Spleen (tissue), 11 donors: ENCODE measurements at regions not wholly inside any gene's neighbourhood (a gene's known extent, or its start where the extent isn't known, plus 50 kb on each side); places are given as distances from the start of the nearest gene placed in this dataset.

Experiments used
- DNase-seq: peaks from one replicate; pipeline ENCODE4 v3.0.0-alpha.2; 2020
- H3K27ac ChIP-seq, 8 donors: fragments of 200-600 bp; sonication (generic) in 7 of 8; 1 replicate in 4 of 8; 2 replicates in 4 of 8; pipeline versions ENCODE4 v1.5.0 to v1.8.0; 2016 to 2021; ENCODE audit warnings: inconsistent platforms in 4 of 8, mild to moderate bottlenecking in 4 of 8, moderate library complexity in 1 of 8
- H3K27me3 ChIP-seq, 7 donors: fragments of 200-600 bp; sonication (generic) in 6 of 7; replicated peaks in 1 of 7; 1 replicate in 4 of 7; 2 replicates in 3 of 7; pipeline versions ENCODE4 v1.5.0 to v1.8.0; 2016 to 2021; ENCODE audit warnings: inconsistent platforms in 3 of 7, mild to moderate bottlenecking in 1 of 7
- H3K36me3 ChIP-seq, 6 donors: fragments of 200-600 bp; sonication (generic) in 5 of 6; 1 replicate in 4 of 6; 2 replicates in 2 of 6; pipeline versions ENCODE4 v1.5.0 to v1.8.0; 2016 to 2021; ENCODE audit warnings: inconsistent platforms in 2 of 6
- H3K4me1 ChIP-seq, 6 donors: fragments of 200-600 bp; sonication (generic) in 5 of 6; 1 replicate in 3 of 6; 2 replicates in 3 of 6; pipeline versions ENCODE4 v1.5.0 to v1.8.0; 2016 to 2021; ENCODE audit warnings: inconsistent platforms in 3 of 6
- H3K4me3 ChIP-seq, 8 donors: fragments of 200-600 bp; sonication (generic) in 7 of 8; 1 replicate in 4 of 8; 2 replicates in 4 of 8; pipeline versions ENCODE4 v1.5.0 to v1.8.0; 2016 to 2021; ENCODE audit warnings: inconsistent platforms in 4 of 8, mild to moderate bottlenecking in 4 of 8, moderate library complexity in 2 of 8
- H3K9me3 ChIP-seq, 8 donors: fragments of 200-600 bp; sonication (generic) in 7 of 8; 1 replicate in 4 of 8; 2 replicates in 4 of 8; pipeline versions ENCODE4 v1.5.0 to v1.8.0; 2016 to 2021; ENCODE audit warnings: inconsistent platforms in 4 of 8
- POLR2A ChIP-seq, 3 donors: fragments of 450-650 bp; IDR thresholded peaks; one replicate each; pipeline ENCODE4 v1.5.1; 2017; ENCODE audit warnings: antibody characterized with exemption in 3 of 3, mild to moderate bottlenecking in 1 of 3
- POLR2AphosphoS5 ChIP-seq, 3 donors: sonication (generic); formaldehyde crosslinking; IDR thresholded peaks; one replicate each; pipeline ENCODE4 v1.5.1; 2017; ENCODE audit warnings: antibody characterized with exemption in 3 of 3
- WGBS, 5 donors: extraction: QIAGEN DNeasy Blood & Tissue Kit in 3 of 5; methylation state at CpG; one replicate each; pipeline versions ENCODE4 v1.1.5 to v1.1.7; 2013 to 2018; 5-methylcytosine and 5-hydroxymethylcytosine counted together
- intact Hi-C: fragments of 100-400 bp; cut with DNase I; formaldehyde crosslinking; loops from one replicate; pipeline ENCODE4 v1.15.0; 2023; ENCODE audit warnings: low total_unique reads
- TF ChIP-seq, protein P1 (sequence below), 11 experiments: fragments of 200-600 bp in 7 of 11; fragments of 450-650 bp in 4 of 11; sonication (generic) in 4 of 11; IDR thresholded peaks in 8 of 11; conservative IDR thresholded peaks in 3 of 11; 1 replicate in 7 of 11; 2 replicates in 4 of 11; pipeline versions ENCODE4 v1.4.0 to v1.8.0; 2016 to 2021; ENCODE audit warnings: antibody characterized with exemption in 11 of 11, inconsistent platforms in 4 of 11, mild to moderate bottlenecking in 1 of 11
- donor health status: healthy with polysubstance abuse.
- donor health status: DM: no; HTN: no; CAD: no; lungs with moderate emphysema.
- donor health status: DM: no; HTN: no; CAD: no.
- donor health status: Bipolar disorder and iron deficiency.
- donor health status: healthy.
- donor health status: DM: no; HTN: no; CAD: no.
- donor health status: DM: yes; HTN: yes; CAD: no.

GRCh38 chr14:55813630-55814029 is 233.6 kb downstream of the KTN1 start:
- TF ChIP-seq, protein P1, sequence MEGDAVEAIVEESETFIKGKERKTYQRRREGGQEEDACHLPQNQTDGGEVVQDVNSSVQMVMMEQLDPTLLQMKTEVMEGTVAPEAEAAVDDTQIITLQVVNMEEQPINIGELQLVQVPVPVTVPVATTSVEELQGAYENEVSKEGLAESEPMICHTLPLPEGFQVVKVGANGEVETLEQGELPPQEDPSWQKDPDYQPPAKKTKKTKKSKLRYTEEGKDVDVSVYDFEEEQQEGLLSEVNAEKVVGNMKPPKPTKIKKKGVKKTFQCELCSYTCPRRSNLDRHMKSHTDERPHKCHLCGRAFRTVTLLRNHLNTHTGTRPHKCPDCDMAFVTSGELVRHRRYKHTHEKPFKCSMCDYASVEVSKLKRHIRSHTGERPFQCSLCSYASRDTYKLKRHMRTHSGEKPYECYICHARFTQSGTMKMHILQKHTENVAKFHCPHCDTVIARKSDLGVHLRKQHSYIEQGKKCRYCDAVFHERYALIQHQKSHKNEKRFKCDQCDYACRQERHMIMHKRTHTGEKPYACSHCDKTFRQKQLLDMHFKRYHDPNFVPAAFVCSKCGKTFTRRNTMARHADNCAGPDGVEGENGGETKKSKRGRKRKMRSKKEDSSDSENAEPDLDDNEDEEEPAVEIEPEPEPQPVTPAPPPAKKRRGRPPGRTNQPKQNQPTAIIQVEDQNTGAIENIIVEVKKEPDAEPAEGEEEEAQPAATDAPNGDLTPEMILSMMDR (IDR thresholded peaks at IDR 0.05 in 8 of 11, conservative IDR thresholded peaks at IDR 0.05 in 3 of 11), result no peak
- Histone ChIP-seq H3K4me1 (peaks cover 0 to 18% (median 0%) of the 10 kb centered on the region in 6 donors), H3K4me3 (no peak overlapping the region), H3K36me3 (no peaks in the 10 kb centered on the region), H3K9me3 (peaks cover 0 to 4% (median 0%) of the 10 kb centered on the region in 8 donors), H3K27ac (no peak overlapping the region), H3K27me3 (no peaks in the 10 kb centered on the region)
- no peak for DNase-seq
- intact Hi-C loops, result no loop called here
- WGBS, 5 donors, result 64 to 90% (median 76%) methylated on average over 2 of the region's 2 CpGs

DNA sequence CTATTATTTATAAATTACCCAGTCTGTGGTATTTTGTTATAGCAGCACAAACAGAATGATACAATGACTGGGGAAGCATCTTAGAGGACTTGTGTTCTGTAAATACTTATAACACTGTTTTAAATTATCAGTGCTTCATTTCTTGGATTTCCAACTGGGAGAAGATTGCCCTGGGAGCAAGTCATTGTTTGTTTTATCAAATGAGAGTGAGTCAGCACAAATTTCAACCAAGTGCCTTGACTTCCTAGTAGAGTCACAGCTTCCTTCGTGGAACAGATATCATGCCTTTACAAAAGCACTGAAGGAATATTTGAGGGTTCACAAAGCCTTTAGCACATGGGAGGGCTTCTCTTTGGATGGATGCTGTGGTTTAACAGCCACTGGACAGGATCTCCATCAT is 234.1 kb downstream of the KTN1 start:
- intact Hi-C loops, result no loop called here
- H3K4me3 ChIP-seq, result no peak overlapping the region
- H3K36me3 ChIP-seq, result no peaks in the 10 kb centered on the region
- peaks cover 0 to 18% (median 0%) of the 10 kb centered on the region in 6 donors for H3K4me1 ChIP-seq
- TF ChIP-seq, protein P1 (IDR thresholded peaks at IDR 0.05 in 8 of 11, conservative IDR thresholded peaks at IDR 0.05 in 3 of 11), result no peak
- no peak for TF ChIP-seq POLR2A (IDR thresholded peaks at IDR 0.05)
- TF ChIP-seq POLR2AphosphoS5 (IDR thresholded peaks at IDR 0.05), result no peak
- H3K27me3 ChIP-seq, result no peaks in the 10 kb centered on the region
- WGBS, 5 donors, result 71 to 86% (median 85%) methylated on average over 1 of the region's 1 CpG
- H3K27ac ChIP-seq, result peak overlapping the region in 2 of 8 donors; percentile 45 to 60
- DNase-seq, result no peak
- peaks cover 0 to 4% (median 0%) of the 10 kb centered on the region in 8 donors for H3K9me3 ChIP-seq

DNA sequence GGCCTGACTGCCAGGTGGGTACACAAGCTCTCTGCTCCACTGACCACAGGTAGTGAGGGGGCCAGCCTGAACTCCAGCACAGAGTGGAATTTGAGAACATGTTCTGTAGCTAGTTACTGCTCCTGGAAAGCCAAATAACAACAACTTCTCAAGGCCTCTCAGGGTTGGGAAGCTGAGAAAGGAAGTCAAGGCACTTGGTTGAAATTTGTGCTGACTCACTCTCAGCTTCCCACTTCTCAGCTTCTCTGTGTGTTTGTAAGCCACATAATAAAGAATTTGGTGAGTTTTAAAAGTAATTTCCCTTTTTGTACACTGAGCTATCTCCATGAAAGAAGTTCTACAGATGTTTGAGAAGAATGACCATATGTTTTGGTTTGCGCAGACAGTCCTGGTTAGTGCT is 234.9 kb downstream of the KTN1 start:
- no peak for DNase-seq
- intact Hi-C loops, result no loop called here
- 29 to 71% (median 57%) methylated on average over 1 of the region's 1 CpG for WGBS, 5 donors
- peaks cover 0 to 18% (median 0%) of the 10 kb centered on the region in 6 donors for H3K4me1 ChIP-seq
- H3K27ac ChIP-seq, result peak overlapping the region in 5 of 8 donors; percentile 20 to 67 (median 58)
- TF ChIP-seq POLR2AphosphoS5 (IDR thresholded peaks at IDR 0.05), result no peak
- TF ChIP-seq POLR2A (IDR thresholded peaks at IDR 0.05), result no peak
- TF ChIP-seq, protein P1 (IDR thresholded peaks at IDR 0.05 in 8 of 11, conservative IDR thresholded peaks at IDR 0.05 in 3 of 11), result no peak
- peaks cover 0 to 4% (median 0%) of the 10 kb centered on the region in 8 donors for H3K9me3 ChIP-seq
- no peaks in the 10 kb centered on the region for H3K36me3 ChIP-seq
- no peaks in the 10 kb centered on the region for H3K27me3 ChIP-seq
- H3K4me3 ChIP-seq, result no peak overlapping the region

DNA sequence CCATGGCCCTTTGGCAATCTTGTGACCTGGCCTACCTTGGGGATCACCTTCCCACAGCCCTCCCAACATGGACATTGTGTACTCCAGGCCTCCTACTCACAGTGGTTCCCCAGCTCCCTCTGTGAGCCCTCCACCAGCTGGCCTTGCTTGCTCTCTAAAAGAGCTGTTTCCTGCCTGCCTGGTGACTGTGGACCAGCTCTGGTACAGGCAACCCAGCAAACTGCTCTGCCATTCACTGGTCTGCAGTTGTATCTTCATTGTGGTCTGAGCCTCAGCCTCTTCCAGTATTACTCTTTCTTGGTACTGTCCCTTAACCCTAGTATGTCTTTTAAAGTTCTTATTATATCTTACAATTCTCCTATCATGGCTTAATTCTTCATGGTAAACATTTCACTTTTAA is 236.2 kb downstream of the KTN1 start:
- no peak overlapping the region for H3K27ac ChIP-seq
- DNase-seq, result no peak
- H3K27me3 ChIP-seq, result no peaks in the 10 kb centered on the region
- H3K36me3 ChIP-seq, result no peaks in the 10 kb centered on the region
- no peak overlapping the region for H3K4me3 ChIP-seq
- H3K4me1 ChIP-seq, result peaks cover 0 to 18% (median 0%) of the 10 kb centered on the region in 6 donors
- peaks cover 0 to 2% (median 0%) of the 10 kb centered on the region in 8 donors for H3K9me3 ChIP-seq
- TF ChIP-seq POLR2A (IDR thresholded peaks at IDR 0.05), result no peak
- no peak for TF ChIP-seq POLR2AphosphoS5 (IDR thresholded peaks at IDR 0.05)
- TF ChIP-seq, protein P1 (IDR thresholded peaks at IDR 0.05 in 8 of 11, conservative IDR thresholded peaks at IDR 0.05 in 3 of 11), result no peak
- intact Hi-C loops, result no loop called here
